SK-N-SH (cell line): ENCODE measurements at regions not wholly inside any gene's neighbourhood (a gene's known extent, or its start where the extent isn't known, plus 50 kb on each side); places are given as distances from the start of the nearest gene placed in this dataset.

Source experiments
- CTCF ChIA-PET: fragments of 300-600, 350-600 bp; formaldehyde crosslinking; extraction: SDS; loops from one replicate; lab custom pipeline; 2021; lab: Yijun Ruan, JAX
- POLR2A ChIA-PET: fragments of 350-600 bp; sonication (Branson Sonifier 250); formaldehyde crosslinking; extraction: SDS; loops from one replicate; lab custom pipeline; 2020; ENCODE audit warnings: antibody characterized with exemption, inconsistent platforms; lab: Yijun Ruan, JAX
- DNase-seq: peaks from one replicate; pipeline ENCODE4 v3.0.0; 2012
- H2AFZ ChIP-seq: fragments of 200-600 bp; sonication (generic); 2 replicates; pipeline ENCODE4 v1.8.1; 2016; ENCODE audit warnings: antibody characterized with exemption, mild to moderate bottlenecking, low read depth
- H3F3A ChIP-seq: fragments of 200-600 bp; sonication (generic); replicated peaks from 2 replicates; pipeline ENCODE3; 2016; ENCODE audit warnings: antibody characterized with exemption, mild to moderate bottlenecking; ENCODE audit not compliant: insufficient read depth
- H3K27ac ChIP-seq, 2 experiments: fragments of 200-500 bp in 1 of 2; fragments of 200-600 bp in 1 of 2; sonication (Bioruptor generic) in 1 of 2; sonication (generic), shearing (Covaris generic) in 1 of 2; 2 replicates each; pipeline versions ENCODE4 v1.5.1 to v1.6.1; 2014 to 2016; ENCODE audit warnings: low read depth in 2 of 2, inconsistent platforms in 1 of 2, low read length in 1 of 2, mild to moderate bottlenecking in 1 of 2, mixed read lengths in 1 of 2
- H3K27me3 ChIP-seq: fragments of 200-600 bp; sonication (generic), shearing (Covaris generic); 2 replicates; pipeline ENCODE4 v1.6.1; 2016; ENCODE audit warnings: mixed run types; ENCODE audit not compliant: insufficient read depth
- H3K36me3 ChIP-seq, 2 experiments: fragments of 200-500 bp in 1 of 2; fragments of 200-600 bp in 1 of 2; sonication (Bioruptor generic) in 1 of 2; sonication (generic) in 1 of 2; replicated peaks in 1 of 2; 2 replicates each; pipeline versions ENCODE3 to v1.5.1; 2014 to 2016; ENCODE audit warnings: low read length in 1 of 2, mild to moderate bottlenecking in 1 of 2; ENCODE audit not compliant: insufficient read depth in 2 of 2, control insufficient read depth in 1 of 2
- H3K4me1 ChIP-seq, 2 experiments: fragments of 200-500 bp in 1 of 2; fragments of 200-600 bp in 1 of 2; sonication (Bioruptor generic) in 1 of 2; sonication (generic), shearing (Covaris generic) in 1 of 2; 2 replicates each; pipeline versions ENCODE4 v1.5.1 to v1.6.1; 2014 to 2016; ENCODE audit warnings: low read depth in 1 of 2, low read length in 1 of 2, mixed run types in 1 of 2; ENCODE audit not compliant: insufficient read depth in 2 of 2, control insufficient read depth in 1 of 2
- H3K4me2 ChIP-seq: fragments of 200-600 bp; sonication (generic), shearing (Covaris generic); 2 replicates; pipeline ENCODE4 v1.6.1; 2017; ENCODE audit warnings: mixed run types
- H3K4me3 ChIP-seq, 2 experiments: fragments of 200-500 bp in 1 of 2; fragments of 200-600 bp in 1 of 2; sonication (Bioruptor generic) in 1 of 2; sonication (generic), shearing (Covaris generic) in 1 of 2; 2 replicates each; pipeline versions ENCODE4 v1.5.1 to v1.8.1; 2014 to 2016; ENCODE audit warnings: low read depth in 2 of 2, inconsistent platforms in 1 of 2, low read length in 1 of 2, mild to moderate bottlenecking in 1 of 2, mixed read lengths in 1 of 2, moderate library complexity in 1 of 2
- H3K79me2 ChIP-seq: fragments of 200-600 bp; sonication (generic); 2 replicates; pipeline ENCODE4 v1.8.1; 2017; ENCODE audit warnings: mild to moderate bottlenecking; ENCODE audit not compliant: insufficient read depth
- H3K9ac ChIP-seq: fragments of 200-600 bp; sonication (generic); 2 replicates; pipeline ENCODE4 v1.6.1; 2017; ENCODE audit warnings: mixed run types
- H3K9me2 ChIP-seq: fragments of 200-600 bp; sonication (generic); 2 replicates; pipeline ENCODE4 v1.6.1; 2017; ENCODE audit warnings: mixed run types
- H3K9me3 ChIP-seq: fragments of 200-600 bp; sonication (generic); 2 replicates; pipeline ENCODE4 v1.6.1; 2017; ENCODE audit warnings: mixed run types, mild to moderate bottlenecking, moderate library complexity
- H4K20me1 ChIP-seq: fragments of 200-600 bp; sonication (generic); 2 replicates; pipeline ENCODE4 v1.6.1; 2017; ENCODE audit warnings: mild to moderate bottlenecking, mixed run types; ENCODE audit not compliant: insufficient read depth
- CTCF ChIP-seq: fragments of 200-600 bp; sonication (generic); IDR thresholded peaks from 2 replicates; pipeline ENCODE4 v1.6.1; 2017; ENCODE audit warnings: antibody characterized with exemption, mild to moderate bottlenecking, moderate library complexity
- GATA2 ChIP-seq: sonication (generic); formaldehyde crosslinking; IDR thresholded peaks from 2 replicates; pipeline ENCODE4 v1.5.0; 2020; ENCODE audit warnings: mild to moderate bottlenecking, missing genetic modification reagents
- NFIC ChIP-seq: IDR thresholded peaks from 2 replicates; pipeline ENCODE4 v1.4.0; 2012; ENCODE audit warnings: borderline replicate concordance
- RAD21 ChIP-seq: IDR thresholded peaks from 2 replicates; pipeline ENCODE4 v1.6.1; 2012; ENCODE audit warnings: mild to moderate bottlenecking, low read length
- RCOR1 ChIP-seq: fragments of 150-350 bp; IDR thresholded peaks from 2 replicates; pipeline ENCODE4 v1.6.1; 2017; ENCODE audit warnings: antibody characterized with exemption, low read length
- REST ChIP-seq: IDR thresholded peaks from 2 replicates; pipeline ENCODE4 v1.6.1; 2012; ENCODE audit warnings: mild to moderate bottlenecking, low read depth, low read length, moderate library complexity
- RFX5 ChIP-seq: IDR thresholded peaks from 2 replicates; pipeline ENCODE4 v1.6.1; 2012; ENCODE audit warnings: mild to moderate bottlenecking, improper control_type of control experiment, low read length
- SMC3 ChIP-seq: IDR thresholded peaks from 2 replicates; pipeline ENCODE4 v1.6.1; 2012; ENCODE audit warnings: low read depth, low read length, improper control_type of control experiment
- TCF12 ChIP-seq: IDR thresholded peaks from 2 replicates; pipeline ENCODE4 v1.4.0; 2012
- USF2 ChIP-seq: fragments of 150-350 bp; IDR thresholded peaks from 2 replicates; pipeline ENCODE4 v1.6.1; 2017; ENCODE audit warnings: antibody characterized with exemption, low read length, low read depth, borderline replicate concordance
- YY1 ChIP-seq: IDR thresholded peaks from 2 replicates; pipeline ENCODE4 v1.4.0; 2012; ENCODE audit warnings: low read depth, mild to moderate bottlenecking
- WGBS: methylation state at CpG from one replicate; pipeline ENCODE4 v1.1.6; 2017; ENCODE audit warnings: low lambda C conversion rate; 5-methylcytosine and 5-hydroxymethylcytosine counted together
- TF ChIP-seq, protein P1 (sequence below): IDR thresholded peaks from 2 replicates; pipeline ENCODE4 v1.4.0; 2012; ENCODE audit warnings: low read depth, borderline replicate concordance
- TF ChIP-seq, protein P2 (sequence below): IDR thresholded peaks from 2 replicates; pipeline ENCODE4 v1.4.0; 2012; ENCODE audit warnings: low read depth
- TF ChIP-seq, protein P3 (sequence below): fragments of 150-350 bp; IDR thresholded peaks from 2 replicates; pipeline ENCODE4 v1.6.1; 2016; ENCODE audit warnings: mild to moderate bottlenecking, low read depth, low read length

- DNase-seq: no peak
- Histone ChIP-seq H3K9me3 (no peaks in the 10 kb centered on the region), H2AFZ (no peak overlapping the region), H3K4me1 (no peaks in the 10 kb centered on the region), H3K36me3 (no peaks in the 10 kb centered on the region), H3K27me3 (no peaks in the 10 kb centered on the region), H3K4me3 (no peak overlapping the region), H3K79me2 (no peaks in the 10 kb centered on the region), H3K4me2 (no peak overlapping the region), H3F3A (no peaks in the 10 kb centered on the region), H3K27ac (no peak overlapping the region), H3K9me2 (no peaks in the 10 kb centered on the region), H4K20me1 (no peaks in the 10 kb centered on the region), H3K9ac (no peak overlapping the region)
- no peak for TF ChIP-seq NFIC
- TF ChIP-seq USF2: no peak
- TF ChIP-seq TCF12: no peak
- TF ChIP-seq RAD21: no peak
- TF ChIP-seq RCOR1: no peak
- no peak for TF ChIP-seq RFX5
- no peak for TF ChIP-seq SMC3
- TF ChIP-seq, protein P1, sequence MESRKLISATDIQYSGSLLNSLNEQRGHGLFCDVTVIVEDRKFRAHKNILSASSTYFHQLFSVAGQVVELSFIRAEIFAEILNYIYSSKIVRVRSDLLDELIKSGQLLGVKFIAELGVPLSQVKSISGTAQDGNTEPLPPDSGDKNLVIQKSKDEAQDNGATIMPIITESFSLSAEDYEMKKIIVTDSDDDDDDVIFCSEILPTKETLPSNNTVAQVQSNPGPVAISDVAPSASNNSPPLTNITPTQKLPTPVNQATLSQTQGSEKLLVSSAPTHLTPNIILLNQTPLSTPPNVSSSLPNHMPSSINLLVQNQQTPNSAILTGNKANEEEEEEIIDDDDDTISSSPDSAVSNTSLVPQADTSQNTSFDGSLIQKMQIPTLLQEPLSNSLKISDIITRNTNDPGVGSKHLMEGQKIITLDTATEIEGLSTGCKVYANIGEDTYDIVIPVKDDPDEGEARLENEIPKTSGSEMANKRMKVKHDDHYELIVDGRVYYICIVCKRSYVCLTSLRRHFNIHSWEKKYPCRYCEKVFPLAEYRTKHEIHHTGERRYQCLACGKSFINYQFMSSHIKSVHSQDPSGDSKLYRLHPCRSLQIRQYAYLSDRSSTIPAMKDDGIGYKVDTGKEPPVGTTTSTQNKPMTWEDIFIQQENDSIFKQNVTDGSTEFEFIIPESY: no peak
- no peak for TF ChIP-seq CTCF
- TF ChIP-seq GATA2 (CRISPR knock-in tag): no peak
- TF ChIP-seq, protein P2, sequence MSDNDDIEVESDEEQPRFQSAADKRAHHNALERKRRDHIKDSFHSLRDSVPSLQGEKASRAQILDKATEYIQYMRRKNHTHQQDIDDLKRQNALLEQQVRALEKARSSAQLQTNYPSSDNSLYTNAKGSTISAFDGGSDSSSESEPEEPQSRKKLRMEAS: no peak
- POLR2A ChIA-PET: no interaction called here
- WGBS: no CpG with 5 or more reads among the region's 13 CpGs
- CTCF ChIA-PET: interaction anchor here (1.1 kb wide), 1 partner anchor 44 kb away, joined by 4 read pairs; no protein-coding TSS in a partner anchor
Measured at GRCh38 chr1:73181190-73181540, 898.8 kb upstream of the NEGR1 start.

GRCh38 chr1:73180397-73181189 lies 898.3 kb upstream of the NEGR1 start:
- TF ChIP-seq, protein P3, sequence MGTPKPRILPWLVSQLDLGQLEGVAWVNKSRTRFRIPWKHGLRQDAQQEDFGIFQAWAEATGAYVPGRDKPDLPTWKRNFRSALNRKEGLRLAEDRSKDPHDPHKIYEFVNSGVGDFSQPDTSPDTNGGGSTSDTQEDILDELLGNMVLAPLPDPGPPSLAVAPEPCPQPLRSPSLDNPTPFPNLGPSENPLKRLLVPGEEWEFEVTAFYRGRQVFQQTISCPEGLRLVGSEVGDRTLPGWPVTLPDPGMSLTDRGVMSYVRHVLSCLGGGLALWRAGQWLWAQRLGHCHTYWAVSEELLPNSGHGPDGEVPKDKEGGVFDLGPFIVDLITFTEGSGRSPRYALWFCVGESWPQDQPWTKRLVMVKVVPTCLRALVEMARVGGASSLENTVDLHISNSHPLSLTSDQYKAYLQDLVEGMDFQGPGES: no peak
- TF ChIP-seq REST (no peak), YY1 (no peak)
- no peak for DNase-seq
- POLR2A ChIA-PET: no interaction called here
- no peak overlapping the region for H3K4me3 ChIP-seq
- H2AFZ ChIP-seq: no peak overlapping the region
- CTCF ChIA-PET: interaction anchor here (0.7 to 1.1 kb wide), 2 partner anchors 45 to 303 kb away, joined by 3 to 4 read pairs; no protein-coding TSS in a partner anchor
- no peaks in the 10 kb centered on the region for H4K20me1 ChIP-seq
- H3K4me1 ChIP-seq: no peaks in the 10 kb centered on the region
- H3K36me3 ChIP-seq: no peaks in the 10 kb centered on the region
- no peak overlapping the region for H3K9ac ChIP-seq
- H3K27me3 ChIP-seq: no peaks in the 10 kb centered on the region
- H3K79me2 ChIP-seq: no peaks in the 10 kb centered on the region
- 18% methylated on average over 4 of the region's 10 CpGs for WGBS
- H3F3A ChIP-seq: no peaks in the 10 kb centered on the region
- H3K27ac ChIP-seq: no peak overlapping the region
- no peaks in the 10 kb centered on the region for H3K9me3 ChIP-seq
- no peak overlapping the region for H3K4me2 ChIP-seq
- no peaks in the 10 kb centered on the region for H3K9me2 ChIP-seq
